ENCODE measurements at regions not wholly inside any gene's neighbourhood (a gene's known extent, or its start where the extent isn't known, plus 50 kb on each side); places are given as distances from the start of the nearest gene placed in this dataset.
"Not testable (repeated sequence)": the region's sequence is repeated elsewhere in the genome, so short reads cannot be mapped to it uniquely, and the experiment has no call there.

DNA sequence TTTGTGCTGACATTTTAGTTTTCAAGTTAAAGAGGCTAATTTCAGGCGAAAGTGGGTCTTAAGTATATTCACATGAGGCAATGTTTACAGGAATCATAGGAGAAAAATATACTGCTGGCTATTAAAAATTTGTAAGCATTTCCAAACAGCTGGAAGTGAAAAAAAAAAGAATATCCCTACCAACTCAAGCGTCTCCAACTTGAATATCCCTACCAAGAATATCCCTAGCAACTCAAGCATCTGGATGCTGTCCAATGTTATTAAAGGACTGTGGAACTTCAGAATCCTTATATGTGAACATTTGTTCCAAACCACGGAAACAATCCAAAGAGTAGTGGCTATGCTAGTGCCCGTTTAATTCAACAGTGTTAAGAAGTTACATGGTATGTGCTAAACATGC, 1303.0 kb downstream of the GATA3 start:
- DNase-seq = no peak

DNA sequence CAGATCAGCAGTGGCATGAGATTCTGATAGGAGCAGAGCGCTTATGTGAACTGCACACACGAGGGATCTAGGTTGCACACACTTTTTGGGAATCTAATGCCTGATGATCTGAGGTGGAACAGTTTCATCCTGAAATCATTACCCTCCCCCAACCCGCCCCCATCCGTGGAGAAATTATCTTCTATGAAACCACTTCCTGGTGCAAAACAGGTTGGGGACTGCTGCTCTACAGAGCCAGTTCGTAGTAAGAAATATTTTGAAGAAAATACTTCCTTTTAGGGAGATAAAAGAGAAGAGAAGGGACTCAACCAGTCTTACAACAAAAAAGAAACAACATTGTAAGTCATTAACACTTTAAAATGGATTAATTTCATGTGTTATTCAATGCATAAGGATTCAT, 1308.2 kb downstream of the GATA3 start:
- no peak for DNase-seq

DNA sequence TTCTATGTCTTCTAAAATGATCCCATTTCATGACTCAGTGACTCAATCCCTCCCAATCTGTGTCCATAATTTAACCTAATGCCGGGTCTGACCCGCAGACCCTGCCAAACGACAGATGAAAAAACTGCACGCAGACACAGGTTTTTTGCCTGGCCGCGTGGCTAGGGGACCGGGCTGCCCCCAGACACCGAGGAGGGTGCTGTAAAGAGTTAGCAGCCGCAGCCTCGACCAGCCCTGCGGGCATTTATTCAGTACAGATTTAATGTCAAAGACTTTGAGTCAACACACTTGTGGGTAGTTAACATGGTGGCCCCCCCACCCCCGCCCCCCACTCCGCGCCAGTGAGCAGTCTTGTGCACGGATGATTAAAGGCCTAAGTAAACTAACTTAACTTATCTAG, 1324.7 kb downstream of the GATA3 start:
- no peak for DNase-seq

DNA sequence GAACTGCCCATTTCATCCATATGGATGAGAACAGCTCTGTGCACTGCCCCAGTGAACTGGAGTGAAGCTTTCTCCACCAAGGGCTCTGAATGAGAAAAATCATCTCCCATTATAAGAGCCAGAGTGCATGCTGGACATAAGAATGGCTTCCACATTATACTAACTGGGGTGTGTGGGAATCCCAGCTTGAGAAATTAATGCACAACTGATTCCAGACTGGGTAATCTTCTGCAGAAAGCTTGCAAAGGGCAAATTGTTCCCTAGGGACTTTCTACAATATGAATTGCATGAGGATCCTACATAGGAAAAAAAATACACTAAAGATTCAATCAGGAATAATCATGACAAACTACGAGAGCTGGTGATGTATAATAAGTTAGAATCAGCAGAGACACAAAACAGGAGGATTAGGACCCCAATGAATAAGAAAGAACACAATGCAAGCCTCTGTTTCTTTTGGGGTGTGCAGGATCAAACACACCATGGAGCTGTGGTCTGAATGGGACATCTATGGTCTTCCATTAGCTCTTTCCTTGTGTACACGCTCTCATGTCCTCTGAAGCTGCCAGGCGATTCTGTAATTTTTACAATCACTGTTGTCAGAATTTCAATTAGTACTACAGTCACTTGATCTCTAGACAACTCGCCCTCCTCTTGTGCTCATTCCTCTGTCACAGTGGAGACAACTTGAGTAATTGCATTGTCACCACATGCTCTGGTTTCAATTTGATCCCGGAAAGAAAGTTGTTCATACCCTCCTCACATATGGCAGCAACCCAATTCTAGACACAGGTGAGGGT, 1327.4 kb downstream of the GATA3 start:
- DNase-seq = no peak

DNA sequence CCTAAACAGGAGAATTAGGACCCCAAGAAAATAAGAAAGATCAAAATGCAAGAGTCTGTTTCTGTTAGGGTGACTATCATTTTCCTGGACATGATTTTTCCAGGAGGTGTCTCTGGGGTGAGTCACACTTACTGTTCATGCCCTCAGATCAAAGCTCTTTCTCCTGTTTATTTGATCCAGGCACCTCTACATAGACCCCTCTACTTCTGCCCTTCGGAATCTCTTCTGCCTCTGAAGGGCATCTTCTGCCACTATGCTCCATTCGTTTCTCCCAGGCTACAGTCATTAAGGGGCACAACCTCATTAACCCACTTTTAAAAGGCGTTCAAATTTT, 1328.0 kb downstream of the GATA3 start:
- no peak for DNase-seq

DNA sequence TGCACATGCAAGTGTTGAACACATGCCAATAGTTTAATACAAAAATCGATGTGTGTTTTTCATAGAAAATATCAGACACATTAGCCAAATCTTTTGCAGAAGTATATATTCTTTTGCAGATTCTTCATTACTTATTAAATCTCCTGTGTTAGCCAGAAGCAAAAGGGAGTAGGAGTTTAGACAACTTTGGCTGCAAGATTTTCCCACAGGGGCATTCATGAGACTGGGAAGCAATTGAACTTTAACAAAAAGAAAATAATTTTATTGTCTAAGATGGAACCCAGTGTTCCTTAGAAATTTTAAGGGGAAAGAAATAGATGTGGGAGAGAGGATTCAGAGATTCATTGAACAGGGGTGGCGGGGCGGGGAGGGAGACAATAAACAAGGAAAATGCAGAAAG, 1336.0 kb downstream of the GATA3 start:
- no peak for DNase-seq

DNA sequence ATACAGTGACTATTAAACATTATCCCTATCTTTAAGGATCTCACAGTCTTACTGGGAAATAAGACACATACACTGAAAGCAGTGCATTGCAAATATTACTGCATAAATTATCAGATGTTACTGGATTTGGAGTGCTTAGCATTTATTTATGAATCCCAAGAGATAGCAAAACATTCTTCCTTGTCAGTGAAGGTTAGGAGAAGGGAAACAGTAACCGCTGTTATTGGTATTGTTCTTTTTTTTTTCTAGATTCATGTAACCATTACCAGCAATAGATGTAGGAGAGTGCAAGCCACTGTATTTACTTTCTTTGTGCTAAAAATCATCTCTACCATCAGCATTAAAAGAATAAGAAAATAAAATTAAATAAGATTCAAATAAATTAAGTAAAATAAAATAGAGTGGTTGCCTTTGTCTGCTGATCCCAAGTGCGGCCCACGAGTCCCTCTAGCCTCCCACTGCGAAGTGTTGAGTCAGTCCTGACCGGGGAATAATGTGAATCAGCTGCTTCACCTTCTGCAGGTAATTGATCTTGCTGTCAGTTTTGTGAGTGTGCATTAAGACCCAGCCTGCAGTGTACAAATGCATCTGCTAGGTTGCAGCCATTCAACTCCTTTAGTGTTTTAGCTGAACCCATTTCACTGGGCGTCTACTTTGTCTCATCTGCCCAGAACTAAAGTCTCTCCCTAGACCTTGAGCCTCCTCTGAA, 1344.9 kb downstream of the GATA3 start:
- DNase-seq = no peak

DNA sequence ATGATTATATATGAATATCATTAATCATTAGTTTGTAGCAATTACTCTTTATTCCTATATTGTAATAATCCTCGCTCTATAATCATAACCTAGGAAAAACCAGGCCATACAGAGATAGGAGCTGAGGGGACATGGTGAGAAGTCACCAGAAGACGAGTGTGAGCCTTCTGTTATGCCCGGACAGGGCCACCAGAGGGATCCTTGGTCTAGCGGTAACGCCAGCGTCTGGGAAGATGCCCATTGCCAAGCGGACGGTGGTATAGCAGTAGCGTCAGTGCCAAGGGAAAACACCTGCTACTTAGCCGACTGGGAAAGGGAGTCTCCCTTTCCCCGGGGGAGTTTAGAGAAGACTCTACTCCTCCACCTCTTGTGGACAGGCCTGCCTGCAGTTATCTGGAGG, 1347.6 kb downstream of the GATA3 start:
- DNase-seq = not testable (repeated sequence)

DNA sequence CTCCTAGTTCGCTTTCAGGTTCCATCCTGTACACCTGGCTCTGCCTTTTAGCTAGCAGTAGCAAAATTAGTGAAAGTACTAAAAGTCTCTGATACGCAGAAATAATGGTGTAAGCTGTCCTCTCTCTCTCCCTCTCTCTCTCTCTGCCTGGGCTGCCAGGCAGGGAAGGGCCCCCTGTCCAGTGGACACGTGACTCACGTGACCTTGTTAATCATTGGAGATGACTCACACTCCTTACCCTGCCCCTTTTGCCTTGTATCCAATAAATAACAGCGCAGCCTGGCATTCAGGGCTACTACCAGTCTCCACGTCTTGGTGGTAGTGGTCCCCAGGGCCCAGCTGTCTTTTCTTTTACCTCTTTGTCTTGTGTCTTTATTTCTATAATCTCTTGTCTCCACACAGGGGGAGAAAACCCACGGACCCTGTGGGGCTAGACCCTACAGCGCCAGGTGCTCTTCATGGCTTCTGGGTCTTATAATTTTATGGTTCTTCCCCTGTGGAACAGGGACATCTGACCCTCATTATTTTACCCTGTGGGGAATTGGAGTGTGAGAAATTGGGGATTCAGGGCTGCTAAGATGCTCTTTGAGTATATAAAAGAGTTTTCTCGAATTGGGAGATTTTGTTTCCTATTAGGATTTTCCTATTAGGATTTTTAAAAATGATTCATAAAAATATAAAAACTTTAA, 1348.2 kb downstream of the GATA3 start:
- DNase-seq = not testable (repeated sequence)

DNA sequence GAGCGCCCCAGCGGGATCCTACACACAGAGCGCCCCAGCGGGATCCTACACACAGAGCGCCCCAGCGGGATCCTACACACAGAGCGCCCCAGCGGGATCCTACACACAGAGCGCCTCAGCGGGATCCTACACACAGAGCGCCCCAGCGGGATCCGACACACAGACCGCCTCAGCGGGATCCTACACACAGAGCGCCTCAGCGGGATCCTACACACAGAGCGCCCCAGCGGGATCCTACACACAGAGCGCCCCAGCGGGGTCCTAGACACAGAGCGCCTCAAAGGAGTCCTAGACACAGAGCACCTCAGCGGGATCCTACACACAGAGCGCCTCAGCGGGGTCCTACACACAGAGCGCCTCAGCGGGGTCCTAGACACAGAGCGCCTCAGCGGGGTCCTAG, 1352.7 kb downstream of the GATA3 start:
- DNase-seq = not testable (repeated sequence)

DNA sequence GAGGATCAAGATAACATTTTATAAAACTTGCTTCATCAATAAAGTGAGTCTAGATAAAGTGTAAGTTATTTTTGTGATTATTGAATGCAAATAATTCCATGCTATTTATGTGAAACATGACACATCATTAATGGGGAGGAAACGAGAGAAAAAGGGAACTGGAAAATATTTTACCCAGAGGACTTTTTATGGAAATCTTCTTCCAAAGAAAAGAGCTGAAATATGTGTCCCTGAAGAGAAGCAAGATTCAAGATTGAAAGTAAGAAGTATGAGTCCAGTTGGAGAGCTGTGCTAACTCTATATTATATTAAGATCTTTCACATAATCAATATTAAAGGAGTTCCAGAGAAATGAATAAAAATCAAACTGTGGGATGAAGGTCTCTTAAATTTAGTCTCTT, 1361.8 kb downstream of the GATA3 start:
- DNase-seq = no peak

DNA sequence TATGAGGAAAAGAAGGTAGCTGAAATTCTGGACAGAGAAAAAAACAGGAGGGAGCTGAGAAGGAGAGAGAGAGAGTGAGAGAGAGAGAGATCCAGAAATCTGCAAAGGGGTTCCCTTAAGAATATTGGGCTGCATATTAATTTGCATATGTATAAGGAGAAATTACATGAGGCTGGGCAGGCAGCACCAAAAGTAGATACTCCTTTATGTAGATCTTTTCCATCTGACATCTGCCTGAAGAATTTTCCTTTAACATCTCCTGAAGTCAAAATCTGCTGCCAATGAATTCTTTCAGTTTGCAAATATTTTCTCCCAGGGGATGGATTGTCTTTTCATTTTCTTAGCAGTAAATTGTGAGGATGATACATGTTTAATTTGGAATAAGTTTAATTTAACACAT, 1365.3 kb downstream of the GATA3 start:
- DNase-seq = no peak

DNA sequence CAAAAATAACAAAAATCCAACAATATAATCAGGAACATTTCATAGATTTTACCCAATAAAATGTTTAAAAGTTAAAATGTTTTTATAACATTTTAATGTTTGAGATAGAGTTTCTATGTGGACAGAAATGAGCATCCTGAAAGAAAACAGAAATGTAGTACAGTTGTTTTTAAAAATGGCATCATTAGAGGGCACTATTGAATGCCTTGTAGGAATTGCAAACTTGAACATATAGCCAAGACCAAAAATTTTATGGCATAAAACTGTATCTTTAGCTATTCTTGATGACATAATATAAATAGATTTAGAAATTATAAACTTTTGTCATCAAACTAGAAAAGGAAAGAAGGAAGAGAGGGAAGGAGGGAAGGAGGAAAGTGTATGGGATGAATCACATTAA, 1372.7 kb downstream of the GATA3 start:
- DNase-seq = no peak

DNA sequence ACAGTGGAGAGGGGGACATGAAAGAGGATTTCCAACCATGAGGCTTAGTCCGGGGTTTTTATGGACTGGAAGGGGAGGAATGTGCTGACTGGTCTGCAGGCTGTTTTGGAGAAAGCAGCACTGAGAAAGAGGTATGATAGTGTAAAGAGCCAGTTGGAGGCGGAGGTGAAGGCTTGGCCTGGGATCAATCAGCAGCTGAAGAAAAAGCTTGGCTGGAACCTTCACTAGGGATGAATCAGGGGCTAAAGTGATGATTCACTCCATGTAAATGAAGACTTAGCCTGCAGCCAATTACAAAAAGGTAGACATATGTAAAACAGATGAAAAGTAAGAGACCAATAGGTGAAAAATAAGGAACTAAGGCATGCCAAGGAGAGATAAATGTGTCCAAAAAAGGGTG, 1382.6 kb downstream of the GATA3 start:
- no peak for DNase-seq

DNA sequence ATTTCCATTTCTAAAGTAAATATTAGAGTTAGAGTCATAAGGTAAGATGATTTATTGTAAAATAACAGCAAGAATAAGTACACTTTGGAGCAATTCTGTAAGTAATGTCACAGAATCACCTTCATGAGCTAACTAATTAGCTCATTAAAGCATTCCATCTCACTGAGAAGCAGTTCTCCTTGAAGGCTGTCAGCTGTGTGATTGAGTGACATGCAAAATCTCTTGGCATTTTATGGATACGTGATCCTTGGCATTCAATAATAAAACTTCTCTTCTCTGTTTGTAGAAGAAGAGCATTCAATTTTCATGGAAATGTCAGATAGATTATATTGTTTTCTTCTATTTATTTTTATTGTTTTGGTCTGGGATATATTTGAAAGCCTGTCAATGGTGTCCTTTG, 1389.3 kb downstream of the GATA3 start:
- DNase-seq = no peak

DNA sequence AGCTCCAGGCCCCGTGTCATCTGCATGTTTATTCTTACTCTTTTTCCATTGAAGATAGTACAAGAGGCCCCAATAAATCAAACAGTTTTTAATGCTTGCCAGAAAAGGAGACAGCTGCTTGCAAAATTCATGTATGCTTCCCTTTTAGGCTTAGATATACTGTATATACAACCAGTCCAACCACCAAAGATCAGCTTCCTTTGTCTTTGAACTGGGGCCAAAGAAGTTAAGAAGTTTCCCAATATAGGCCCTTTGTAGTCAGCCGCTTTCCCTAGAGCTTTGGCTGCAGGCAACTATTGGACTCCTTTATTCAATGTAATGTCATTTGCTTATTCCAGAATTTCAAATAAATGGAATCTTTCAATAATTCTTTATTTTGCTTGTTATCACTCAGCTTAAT, 1395.0 kb downstream of the GATA3 start:
- no peak for DNase-seq

DNA sequence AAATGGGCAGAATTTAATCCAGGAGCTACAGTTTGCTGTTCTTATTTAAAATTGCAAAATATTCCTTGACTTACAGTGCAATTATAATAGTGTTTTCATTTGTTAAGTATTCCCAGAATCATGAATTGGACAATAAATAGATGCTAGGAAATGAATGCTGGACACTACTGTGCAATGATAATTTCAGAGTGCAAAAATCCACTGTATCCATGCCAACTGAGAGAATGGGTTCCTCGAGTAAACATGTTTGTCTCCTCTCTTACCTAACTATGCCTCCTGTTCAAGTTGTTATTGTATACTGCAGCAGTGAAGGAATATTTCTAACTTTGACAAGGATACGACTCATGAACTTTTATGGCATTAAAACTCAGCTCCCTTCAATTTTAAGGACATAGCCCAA, 1396.3 kb downstream of the GATA3 start:
- no peak for DNase-seq

DNA sequence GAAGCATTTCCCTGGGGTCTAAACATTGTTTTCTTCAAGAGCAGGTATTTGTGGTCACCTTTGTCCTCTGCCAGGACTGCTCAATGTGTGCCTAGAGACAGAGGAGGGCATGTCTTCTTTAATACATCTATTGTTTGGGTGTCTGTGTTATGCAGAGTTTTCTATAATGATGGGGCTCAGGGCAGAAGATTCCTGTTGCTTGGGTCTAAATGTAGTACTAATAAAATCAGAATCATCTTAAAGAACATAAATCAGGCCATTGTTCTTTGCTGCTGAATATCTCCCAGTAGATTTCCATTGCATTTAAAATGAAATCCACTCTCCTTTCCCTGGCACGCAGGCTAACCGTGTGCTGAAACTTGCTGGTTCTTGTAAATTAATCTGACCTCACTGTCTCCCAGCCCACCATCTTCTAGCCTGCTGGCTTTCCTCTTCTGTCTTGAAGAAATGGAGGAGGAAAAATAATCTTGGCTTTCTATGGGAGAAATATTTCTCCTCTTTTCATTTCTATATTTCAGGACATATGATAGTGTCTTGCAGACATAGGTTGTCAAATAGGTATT, 1396.8 kb downstream of the GATA3 start:
- DNase-seq = no peak

DNA sequence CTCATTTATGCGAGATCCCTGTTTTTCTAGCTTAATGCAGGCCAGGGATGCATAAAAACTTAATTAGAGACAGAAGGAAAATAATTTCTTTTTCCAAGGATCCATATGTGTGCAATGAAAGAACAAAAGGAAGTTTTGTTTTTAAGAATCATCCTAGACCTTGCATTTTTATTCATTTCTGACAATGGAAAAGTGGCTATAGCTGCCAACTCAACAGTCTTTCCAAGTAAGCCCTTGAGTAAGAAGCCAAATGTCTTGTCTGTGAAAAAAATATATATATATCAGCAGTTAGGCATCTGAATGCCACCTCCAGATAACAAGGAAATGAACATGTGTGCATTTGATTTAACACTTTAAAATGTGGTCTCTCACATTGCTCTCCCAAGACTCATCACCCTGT, 1397.6 kb downstream of the GATA3 start:
- DNase-seq = no peak

DNA sequence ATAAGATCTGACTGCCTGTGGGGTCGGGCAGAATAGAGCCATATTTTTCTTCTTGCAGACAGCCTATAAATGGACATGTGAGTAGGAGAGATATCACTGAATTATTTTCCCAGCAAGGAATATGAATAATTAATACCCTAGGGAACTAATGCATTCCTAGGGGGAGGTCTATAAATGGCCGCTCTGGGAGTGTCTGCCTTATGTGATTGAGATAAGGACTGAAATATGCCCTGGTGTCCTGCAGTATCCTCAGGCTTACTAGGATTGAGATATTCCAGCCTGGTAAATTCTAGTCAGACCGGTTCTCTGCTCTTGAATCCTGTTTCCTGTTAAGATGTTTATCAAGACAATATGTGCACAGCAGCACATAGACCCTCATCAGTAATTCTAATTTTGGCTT, 1399.4 kb downstream of the GATA3 start:
- DNase-seq = not testable (repeated sequence)

DNA sequence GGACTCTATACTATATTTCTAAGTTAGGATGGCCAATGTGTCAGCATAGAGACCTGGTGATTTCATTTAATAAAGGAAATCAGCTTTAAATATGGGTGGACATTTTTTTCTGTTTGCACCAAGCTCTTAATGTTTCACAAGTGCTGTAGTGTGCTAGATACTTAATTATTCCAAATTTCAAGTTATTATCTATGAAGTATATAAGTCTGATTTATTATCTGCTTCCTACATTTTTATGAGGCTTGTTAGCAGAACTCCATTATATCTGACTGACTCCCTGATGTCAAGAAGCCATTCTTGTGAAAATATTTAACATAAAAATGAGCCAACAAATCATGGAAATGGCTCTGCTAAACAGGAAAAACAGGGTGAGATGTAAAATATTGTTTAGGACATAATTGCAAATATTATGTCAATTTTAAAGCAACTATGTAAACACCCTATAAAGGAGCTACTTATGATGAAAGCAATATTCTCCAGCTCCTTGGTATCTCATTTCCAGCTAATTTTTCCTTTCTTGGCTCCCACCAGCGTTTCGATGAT, 1415.2 kb downstream of the GATA3 start:
- no peak for DNase-seq

DNA sequence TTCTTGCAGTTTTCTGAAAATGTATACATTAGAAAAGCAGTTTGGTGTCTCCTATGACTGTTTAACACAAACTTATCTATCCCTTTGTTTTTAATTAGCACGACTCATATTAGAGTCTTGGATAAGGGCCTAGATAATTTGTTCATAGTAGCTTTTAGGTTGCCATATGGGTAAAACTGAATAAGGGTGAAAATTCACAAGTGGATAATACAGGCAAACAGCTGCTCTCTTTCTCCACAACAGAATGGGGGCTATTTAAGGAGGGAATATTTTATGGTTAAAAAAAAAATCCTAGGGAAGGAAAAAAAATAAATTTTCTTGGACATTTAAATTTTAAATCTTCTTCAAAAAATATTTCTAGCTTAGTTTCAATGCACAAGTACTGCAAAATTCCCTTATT, 1416.1 kb downstream of the GATA3 start:
- DNase-seq = no peak

DNA sequence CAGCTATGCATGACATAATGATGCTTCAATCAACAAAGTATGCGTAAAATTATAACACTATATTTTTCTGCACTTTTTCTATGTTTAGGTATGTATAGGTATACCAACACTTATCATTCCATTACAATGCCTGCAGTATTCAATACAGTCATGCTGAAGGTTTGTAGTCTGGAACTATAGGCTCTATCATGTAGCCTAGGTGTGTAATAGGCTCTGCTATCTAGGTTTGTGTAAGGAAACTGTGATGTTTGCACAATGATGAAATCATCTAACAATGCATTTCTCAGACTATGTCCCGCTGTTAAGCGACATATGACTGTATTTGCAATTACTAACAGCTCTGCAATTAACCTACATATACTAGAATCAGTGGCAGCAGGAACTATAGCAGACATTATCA, 1447.5 kb downstream of the GATA3 start:
- no peak for DNase-seq

DNA sequence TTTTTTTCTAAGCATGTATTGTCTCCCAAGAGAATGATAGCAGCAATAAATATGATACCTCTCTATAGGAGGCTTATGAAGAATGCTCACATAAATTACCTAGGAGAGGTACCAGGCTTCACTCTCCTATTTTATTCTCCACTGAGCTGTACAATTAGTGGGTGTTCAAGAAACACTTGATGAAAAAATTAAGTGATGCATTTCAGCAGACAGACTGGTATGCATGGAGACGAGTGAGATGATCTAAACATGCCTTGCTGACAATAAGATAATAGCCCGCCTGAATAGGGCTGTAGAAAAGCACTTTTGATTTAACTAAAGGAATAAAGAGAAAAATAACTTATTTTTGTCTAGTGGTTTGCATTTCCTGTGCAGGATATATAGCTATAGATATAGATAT, 1449.7 kb downstream of the GATA3 start:
- DNase-seq = no peak

Data from NCI-H2171 treated with DMSO at 0.1 percent for 48 hours (cell line).